Germinal center (tissue), 1 donor: ENCODE measurements at regions not wholly inside any gene's neighbourhood (a gene's known extent, or its start where the extent isn't known, plus 50 kb on each side); places are given as distances from the start of the nearest gene placed in this dataset.

Source experiments
- DNase-seq: peaks from one replicate; pipeline ENCODE4 v3.0.0; 2012; ENCODE audit warnings: mixed read lengths, low spot score

- no peak for DNase-seq
These were observed 133.6 kb downstream of the UBE2E3 start for GRCh38 chr2:181114021-181114420.

GRCh38 chr2:181116261-181116660 lies 135.9 kb downstream of the UBE2E3 start:
- DNase-seq, result no peak

- no peak for DNase-seq
These were observed 137.0 kb downstream of the UBE2E3 start for GRCh38 chr2:181117206-181117925.

- no peak for DNase-seq
These were observed 140.2 kb downstream of the UBE2E3 start for GRCh38 chr2:181120625-181121024.

GRCh38 chr2:181121996-181122395 lies 141.6 kb downstream of the UBE2E3 start:
- no peak for DNase-seq

GRCh38 chr2:181122601-181123000 lies 142.2 kb downstream of the UBE2E3 start:
- DNase-seq, result no peak

GRCh38 chr2:181123798-181124231 lies 143.4 kb downstream of the UBE2E3 start:
- no peak for DNase-seq

- no peak for DNase-seq
These were observed 144.1 kb downstream of the UBE2E3 start for GRCh38 chr2:181124497-181124896.

GRCh38 chr2:181125359-181125758 lies 145.0 kb downstream of the UBE2E3 start:
- DNase-seq, result no peak

GRCh38 chr2:181126311-181126868 lies 146.0 kb downstream of the UBE2E3 start:
- no peak for DNase-seq

GRCh38 chr2:181128199-181128598 lies 147.8 kb downstream of the UBE2E3 start:
- no peak for DNase-seq

- no peak for DNase-seq
These were observed 149.1 kb downstream of the UBE2E3 start for GRCh38 chr2:181129364-181130056.

GRCh38 chr2:181130686-181131085 lies 150.3 kb downstream of the UBE2E3 start:
- DNase-seq, result no peak

GRCh38 chr2:181131584-181131983 lies 151.2 kb downstream of the UBE2E3 start:
- no peak for DNase-seq

GRCh38 chr2:181138816-181139215 lies 158.4 kb downstream of the UBE2E3 start:
- DNase-seq, result no peak

- no peak for DNase-seq
These were observed 159.4 kb downstream of the UBE2E3 start for GRCh38 chr2:181139831-181140230.

- DNase-seq, result no peak
These were observed 160.0 kb downstream of the UBE2E3 start for GRCh38 chr2:181140414-181140813.

GRCh38 chr2:181140928-181141327 lies 160.5 kb downstream of the UBE2E3 start:
- no peak for DNase-seq

- no peak for DNase-seq
These were observed 161.3 kb downstream of the UBE2E3 start for GRCh38 chr2:181141676-181142075.

GRCh38 chr2:181142514-181142913 lies 162.1 kb downstream of the UBE2E3 start:
- no peak for DNase-seq

GRCh38 chr2:181143790-181144300 lies 163.4 kb downstream of the UBE2E3 start:
- no peak for DNase-seq

- DNase-seq, result no peak
These were observed 165.2 kb downstream of the UBE2E3 start for GRCh38 chr2:181145645-181146044.

- DNase-seq, result no peak
These were observed 165.8 kb downstream of the UBE2E3 start for GRCh38 chr2:181146171-181146570.
